CD4-positive, alpha-beta T cell (primary cell): ENCODE measurements at regions not wholly inside any gene's neighbourhood (a gene's known extent, or its start where the extent isn't known, plus 50 kb on each side); places are given as distances from the start of the nearest gene placed in this dataset.

Source experiments
- ATAC-seq: fragments of 200-7000 bp; cut with Tn5 transposase; one replicate; pipeline ENCODE4 v1.10.0; 2022; ENCODE audit warnings: mild to moderate bottlenecking; ENCODE audit not compliant: poor library complexity
- CTCF ChIA-PET: fragments of 350-600 bp; sonication (Branson Sonifier 250); formaldehyde crosslinking; loops from one replicate; lab custom pipeline; 2021; ENCODE audit warnings: antibody characterized with exemption, inconsistent platforms; lab: Charles Lee
- POLR2A ChIA-PET: fragments of 350-600 bp; sonication (Branson Sonifier 250); formaldehyde crosslinking; loops from one replicate; lab custom pipeline; 2021; ENCODE audit warnings: antibody characterized with exemption, inconsistent platforms; lab: Charles Lee
- DNase-seq, 14 experiments: peaks; one replicate each; pipeline ENCODE4 v3.0.0-alpha.2; 2013 to 2020; ENCODE audit warnings: mixed read lengths in 2 of 14
- H3K27ac ChIP-seq, 2 donors: one replicate each; pipeline versions ENCODE4 v1.5.1 to v1.7.0; 2013; ENCODE audit warnings: low read length in 2 of 2, low read depth in 1 of 2, mild to moderate bottlenecking in 1 of 2
- H3K27me3 ChIP-seq, 2 experiments: 1 replicate in 1 of 2; 2 replicates in 1 of 2; pipeline versions ENCODE4 v1.6.1 to v1.7.0; 2013; ENCODE audit warnings: low read length in 2 of 2, control low read depth in 1 of 2, mild to moderate bottlenecking in 1 of 2, moderate library complexity in 1 of 2; ENCODE audit not compliant: insufficient read depth in 2 of 2, control insufficient read depth in 1 of 2
- H3K36me3 ChIP-seq: one replicate; pipeline ENCODE4 v1.6.1; 2013; ENCODE audit warnings: low read length, control low read depth; ENCODE audit not compliant: insufficient read depth
- H3K4me1 ChIP-seq: one replicate; pipeline ENCODE4 v1.6.1; 2013; ENCODE audit warnings: low read length, control low read depth; ENCODE audit not compliant: insufficient read depth
- H3K4me3 ChIP-seq: one replicate; pipeline ENCODE4 v1.5.1; 2013; ENCODE audit warnings: mild to moderate bottlenecking, low read length, moderate library complexity
- H3K9me3 ChIP-seq, 2 experiments: 1 replicate in 1 of 2; 2 replicates in 1 of 2; pipeline versions ENCODE4 v1.6.1 to v1.7.0; 2013; ENCODE audit warnings: low read length in 2 of 2, mild to moderate bottlenecking in 2 of 2, control low read depth in 1 of 2, moderate library complexity in 1 of 2; ENCODE audit not compliant: control insufficient read depth in 1 of 2, insufficient read depth in 1 of 2
- H3K27ac Mint-ChIP-seq: one replicate; pipeline ENCODE4 v1.8.0; 2020; ENCODE audit warnings: mixed read lengths
- H3K27me3 Mint-ChIP-seq: one replicate; pipeline ENCODE4 v1.8.0; 2021; ENCODE audit warnings: mixed read lengths
- H3K36me3 Mint-ChIP-seq: one replicate; pipeline ENCODE4 v1.8.0; 2021; ENCODE audit warnings: low read depth, mixed read lengths
- H3K4me1 Mint-ChIP-seq: one replicate; pipeline ENCODE4 v1.8.0; 2021; ENCODE audit warnings: low read depth, mixed read lengths
- H3K4me3 Mint-ChIP-seq: one replicate; pipeline ENCODE4 v1.8.0; 2020; ENCODE audit warnings: mild to moderate bottlenecking, mixed read lengths
- H3K9me3 Mint-ChIP-seq: one replicate; pipeline ENCODE4 v1.8.0; 2020; ENCODE audit warnings: mixed read lengths
- CTCF ChIP-seq: fragments of 200-600 bp; IDR thresholded peaks from one replicate; pipeline ENCODE4 v1.8.0; 2022; ENCODE audit warnings: antibody characterized with exemption, mild to moderate bottlenecking
- intact Hi-C, 2 experiments: fragments of 100-400 bp; cut with DNase I in 1 of 2; cut with micrococcal nuclease in 1 of 2; formaldehyde crosslinking; loops; one replicate each; pipeline versions ENCODE4 v1.15.1 to v1.9.0; 2023 to 2025; cut with DNase I, micrococcal nuclease

GRCh38 chr2:234683950-234684349, 187.1 kb upstream of the ARL4C start:
- no peaks in the 10 kb centered on the region for H3K36me3 ChIP-seq
- Mint-ChIP-seq H3K9me3 (no peaks in the 10 kb centered on the region), H3K27ac (no peak overlapping the region), H3K4me1 (no peaks in the 10 kb centered on the region), H3K36me3 (no peaks in the 10 kb centered on the region), H3K27me3 (no peaks in the 10 kb centered on the region), H3K4me3 (no peak overlapping the region)
- TF ChIP-seq CTCF: no peak
- no peak overlapping the region for H3K27ac ChIP-seq
- CTCF ChIA-PET: interaction anchor here (0.9 kb wide), 1 partner anchor 23 kb away, joined by 3 read pairs; no protein-coding TSS in a partner anchor
- H3K4me1 ChIP-seq: no peaks in the 10 kb centered on the region
- H3K27me3 ChIP-seq: peaks cover 0 to 8% of the 10 kb centered on the region in 2 experiments
- DNase-seq: no peak
- POLR2A ChIA-PET: no interaction called here
- intact Hi-C loops: no loop called here
- no peak overlapping the region for H3K4me3 ChIP-seq
- no peaks in the 10 kb centered on the region for H3K9me3 ChIP-seq
- no peak for ATAC-seq

DNA sequence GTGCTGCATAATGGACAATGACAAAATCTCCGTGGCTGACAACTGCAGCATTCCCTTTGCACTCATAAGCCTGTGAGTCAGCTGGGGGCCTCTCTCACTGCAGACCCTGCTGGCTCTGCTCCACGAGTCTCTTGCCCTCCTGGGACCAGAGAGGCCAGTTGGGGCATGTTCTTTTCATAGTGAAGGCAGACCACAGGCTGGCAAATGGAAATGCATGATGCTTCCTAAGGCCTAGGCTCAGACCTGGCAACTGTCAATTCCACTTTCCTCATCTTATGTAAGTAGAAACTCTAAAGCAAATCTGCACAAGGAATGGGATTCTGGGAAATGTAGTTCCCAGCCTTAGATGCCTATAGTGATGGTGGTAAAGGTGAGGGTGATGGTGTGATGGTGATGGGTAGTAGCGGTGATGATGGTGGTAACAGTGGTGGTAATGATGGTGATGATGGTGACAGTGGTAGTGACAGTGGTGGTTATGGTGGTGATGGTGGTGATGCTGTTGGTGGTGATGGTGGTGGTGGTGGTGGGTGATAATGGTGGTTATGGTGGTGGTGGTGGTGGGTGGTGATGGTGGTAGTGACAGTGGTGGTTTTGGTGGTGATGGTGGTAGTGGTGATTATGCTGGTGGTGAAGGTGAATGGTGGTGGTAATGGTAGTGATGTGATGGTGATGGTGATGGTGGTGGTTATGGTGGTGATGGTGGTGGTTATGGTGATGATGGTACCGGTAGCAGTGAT, 185.8 kb upstream of the ARL4C start:
- ChIA-PET POLR2A (no interaction called here), CTCF (interaction anchor here (0.9 kb wide), 1 partner anchor 22 kb away, joined by 3 read pairs; no protein-coding TSS in a partner anchor)
- no peaks in the 10 kb centered on the region for H3K9me3 ChIP-seq
- H3K27ac ChIP-seq: no peak overlapping the region
- no peak for TF ChIP-seq CTCF
- DNase-seq: no peak
- H3K27ac Mint-ChIP-seq: no peak overlapping the region
- H3K9me3 Mint-ChIP-seq: no peaks in the 10 kb centered on the region
- no peak overlapping the region for H3K4me3 ChIP-seq
- no peak overlapping the region for H3K4me3 Mint-ChIP-seq
- intact Hi-C loops: no loop called here
- no peaks in the 10 kb centered on the region for H3K4me1 Mint-ChIP-seq
- H3K36me3 Mint-ChIP-seq: no peaks in the 10 kb centered on the region
- no peak for ATAC-seq
- no peaks in the 10 kb centered on the region for H3K27me3 Mint-ChIP-seq
- H3K4me1 ChIP-seq: no peaks in the 10 kb centered on the region
- no peaks in the 10 kb centered on the region for H3K36me3 ChIP-seq
- H3K27me3 ChIP-seq: peaks cover 0 to 3% of the 10 kb centered on the region in 2 experiments

DNA sequence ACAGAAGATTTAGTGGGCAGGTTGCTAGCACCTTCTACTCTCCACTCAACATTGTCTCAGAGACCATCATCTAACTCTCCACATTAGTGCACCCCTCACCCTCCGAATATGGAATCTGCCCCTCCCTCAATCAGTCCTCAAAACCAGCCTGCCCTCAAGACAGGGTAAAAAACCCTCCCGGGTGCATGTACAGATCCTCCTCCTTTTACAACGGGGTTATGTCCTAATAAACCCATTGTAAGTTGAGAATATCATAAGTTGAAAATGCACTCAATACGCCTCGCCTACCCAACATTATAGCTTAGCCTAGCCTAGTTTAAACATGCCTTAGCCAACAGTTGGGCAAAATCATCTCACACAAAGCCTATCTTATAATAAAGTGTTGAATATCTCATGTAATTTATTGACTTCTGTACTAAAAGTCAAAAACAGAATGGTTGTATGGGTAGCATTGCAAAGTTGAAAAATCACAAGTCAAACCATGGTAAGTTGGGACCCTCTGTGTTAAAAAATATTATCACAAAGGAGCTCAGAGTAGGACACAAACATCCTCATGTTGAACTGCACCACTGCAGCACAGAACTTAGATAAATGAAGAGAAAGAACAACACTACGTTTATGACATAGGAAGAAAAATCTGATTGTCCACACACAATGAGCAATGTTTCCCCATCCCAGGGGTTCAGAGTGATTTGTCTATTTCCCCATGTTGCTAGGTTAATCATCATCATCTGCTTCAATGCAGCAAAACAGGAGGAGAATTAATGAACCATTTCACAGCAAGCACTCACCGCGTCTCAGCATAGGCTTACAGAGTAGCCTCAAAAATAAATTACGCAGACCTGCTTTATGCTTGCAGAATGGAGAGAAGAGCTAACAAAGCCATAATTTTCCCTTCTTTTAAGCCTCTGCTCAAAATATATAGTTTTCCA, 184.1 kb upstream of the ARL4C start:
- ChIA-PET POLR2A (no interaction called here), CTCF (no interaction called here)
- intact Hi-C loops: no loop called here
- DNase-seq: no peak
- no peaks in the 10 kb centered on the region for H3K27me3 Mint-ChIP-seq
- no peaks in the 10 kb centered on the region for H3K36me3 ChIP-seq
- H3K27ac ChIP-seq: no peak overlapping the region
- TF ChIP-seq CTCF: no peak
- no peaks in the 10 kb centered on the region for H3K4me1 ChIP-seq
- no peaks in the 10 kb centered on the region for H3K36me3 Mint-ChIP-seq
- ATAC-seq: no peak
- H3K9me3 ChIP-seq: no peaks in the 10 kb centered on the region
- H3K9me3 Mint-ChIP-seq: no peaks in the 10 kb centered on the region
- H3K4me3 Mint-ChIP-seq: no peak overlapping the region
- no peak overlapping the region for H3K4me3 ChIP-seq
- H3K27me3 ChIP-seq: peaks cover 0 to 8% of the 10 kb centered on the region in 2 experiments
- no peak overlapping the region for H3K27ac Mint-ChIP-seq
- H3K4me1 Mint-ChIP-seq: no peaks in the 10 kb centered on the region
